GM12891 (cell line): ENCODE measurements at regions not wholly inside any gene's neighbourhood (a gene's known extent, or its start where the extent isn't known, plus 50 kb on each side); places are given as distances from the start of the nearest gene placed in this dataset.

Source experiments
- PAX5 ChIP-seq: IDR thresholded peaks from 2 replicates; pipeline ENCODE4 v1.6.1; 2011; ENCODE audit warnings: low read length, moderate library complexity, mild to moderate bottlenecking; ENCODE audit not compliant: insufficient read depth, severe bottlenecking
- POLR2A ChIP-seq: IDR thresholded peaks from 2 replicates; pipeline ENCODE4 v1.6.1; 2011; ENCODE audit warnings: low read depth, low read length, control low read depth
- POLR2AphosphoS5 ChIP-seq: IDR thresholded peaks from 2 replicates; pipeline ENCODE4 v1.6.1; 2011; ENCODE audit warnings: low read depth, low read length, control low read depth
- POU2F2 ChIP-seq: IDR thresholded peaks from 2 replicates; pipeline ENCODE4 v1.6.1; 2011; ENCODE audit warnings: low read depth, mild to moderate bottlenecking, control low read depth, low read length, moderate library complexity
- TAF1 ChIP-seq: IDR thresholded peaks from 2 replicates; pipeline ENCODE4 v1.6.1; 2011; ENCODE audit warnings: low read depth, low read length, control low read depth

DNA sequence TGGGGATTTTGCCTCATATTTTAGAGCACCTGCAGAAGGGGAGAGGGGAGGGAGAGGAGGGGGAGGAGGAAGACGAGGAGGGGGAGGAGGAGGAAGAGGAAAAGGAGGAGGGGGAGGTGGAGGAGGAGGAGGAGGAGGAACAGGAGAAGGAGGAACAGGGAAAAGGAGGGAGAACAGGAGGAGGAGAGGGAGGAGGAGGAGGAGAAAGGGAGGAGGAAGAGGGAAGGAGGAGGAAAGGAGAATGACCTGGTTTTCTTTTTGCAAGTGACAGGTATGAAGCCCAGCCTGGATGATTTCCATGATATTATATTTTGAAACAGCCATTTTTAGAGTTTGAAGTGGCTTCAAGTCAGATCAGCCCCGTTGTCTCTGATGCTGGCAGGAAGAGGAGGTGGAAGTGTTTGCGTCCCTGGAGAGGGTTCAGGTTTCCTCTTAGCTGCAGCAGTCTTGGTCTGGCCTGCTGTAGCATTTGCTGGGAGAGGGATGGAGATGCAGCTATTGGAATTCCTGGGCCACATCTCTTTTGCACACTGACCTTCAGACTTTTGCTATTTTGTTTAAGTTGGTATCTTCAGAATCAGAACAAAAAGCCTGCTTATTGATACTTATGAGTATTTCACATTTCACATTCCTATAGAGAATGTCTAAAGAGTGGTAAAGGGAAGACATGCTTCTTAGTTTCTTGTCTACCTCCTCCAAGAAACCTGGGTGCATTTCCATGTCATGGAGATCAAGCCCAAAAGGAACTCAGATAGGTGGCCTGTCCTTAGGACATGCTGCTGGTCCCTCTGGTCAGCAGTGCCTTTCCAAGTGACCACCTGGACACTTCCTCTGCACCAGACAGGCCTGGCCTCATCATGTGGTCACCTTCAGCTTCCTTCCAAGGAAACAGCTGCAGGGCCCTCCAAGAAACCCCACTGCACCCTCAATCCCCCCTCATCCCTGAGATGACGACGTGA, 54.3 kb upstream of the IYD start:
- TF ChIP-seq POU2F2 (no peak), POLR2A (no peak), PAX5 (no peak), POLR2AphosphoS5 (no peak), TAF1 (no peak)
